H9 (cell line): ENCODE measurements at regions not wholly inside any gene's neighbourhood (a gene's known extent, or its start where the extent isn't known, plus 50 kb on each side); places are given as distances from the start of the nearest gene placed in this dataset.

ENCODE experiments used
- DNase-seq: peaks from one replicate; pipeline ENCODE4 v3.0.0-alpha.2; 2017
- H2AFZ ChIP-seq: one replicate; pipeline ENCODE4 v1.6.1; 2013; ENCODE audit warnings: mild to moderate bottlenecking, low read length, control low read depth, moderate library complexity
- H2AK5ac ChIP-seq: 2 replicates; pipeline ENCODE4 v1.6.1; 2013; ENCODE audit warnings: low read length, control low read depth, mixed read lengths; ENCODE audit not compliant: insufficient read length
- H2BK120ac ChIP-seq: one replicate; pipeline ENCODE4 v1.6.1; 2013; ENCODE audit warnings: low read depth, mild to moderate bottlenecking, low read length, control low read depth, inconsistent platforms; ENCODE audit not compliant: poor library complexity, severe bottlenecking
- H2BK12ac ChIP-seq: 2 replicates; pipeline ENCODE4 v1.6.1; 2013; ENCODE audit warnings: low read length, control low read depth, mixed read lengths, low read depth; ENCODE audit not compliant: insufficient read length
- H2BK15ac ChIP-seq: 2 replicates; pipeline ENCODE4 v1.6.1; 2013; ENCODE audit warnings: low read depth, low read length, control low read depth
- H2BK20ac ChIP-seq: one replicate; pipeline ENCODE4 v1.6.1; 2013; ENCODE audit warnings: low read depth, mild to moderate bottlenecking, low read length, control low read depth, inconsistent platforms; ENCODE audit not compliant: poor library complexity, severe bottlenecking
- H2BK5ac ChIP-seq: 2 replicates; pipeline ENCODE4 v1.6.1; 2013; ENCODE audit warnings: low read length, control low read depth, mixed read lengths; ENCODE audit not compliant: insufficient read length
- H3K14ac ChIP-seq: 2 replicates; pipeline ENCODE4 v1.6.1; 2013; ENCODE audit warnings: low read length, control low read depth; ENCODE audit not compliant: insufficient read depth
- H3K18ac ChIP-seq: 2 replicates; pipeline ENCODE4 v1.6.1; 2013; ENCODE audit warnings: low read depth, mild to moderate bottlenecking, mixed read lengths, low read length, control low read depth; ENCODE audit not compliant: insufficient read length
- H3K23ac ChIP-seq: 2 replicates; pipeline ENCODE4 v1.6.1; 2013; ENCODE audit warnings: low read length, control low read depth, mixed read lengths, low read depth; ENCODE audit not compliant: insufficient read length
- H3K23me2 ChIP-seq: 2 replicates; pipeline ENCODE4 v1.6.1; 2013; ENCODE audit warnings: low read depth, mild to moderate bottlenecking, mixed read lengths, low read length, control low read depth; ENCODE audit not compliant: insufficient read length, poor library complexity, severe bottlenecking
- H3K27ac ChIP-seq: 2 replicates; pipeline ENCODE4 v1.5.1; 2013; ENCODE audit warnings: low read length, control low read depth, mixed read lengths, low read depth; ENCODE audit not compliant: insufficient read length
- H3K27me3 ChIP-seq: 2 replicates; pipeline ENCODE4 v1.6.1; 2013; ENCODE audit warnings: low read length, control low read depth, inconsistent platforms; ENCODE audit not compliant: insufficient read depth
- H3K4ac ChIP-seq: 2 replicates; pipeline ENCODE4 v1.6.1; 2013; ENCODE audit warnings: low read depth, mild to moderate bottlenecking, control low read depth, inconsistent platforms, low read length, moderate library complexity
- H3K4me1 ChIP-seq: 2 replicates; pipeline ENCODE4 v1.6.1; 2013; ENCODE audit warnings: low read length, control low read depth, inconsistent platforms; ENCODE audit not compliant: insufficient read depth
- H3K4me2 ChIP-seq: 2 replicates; pipeline ENCODE4 v1.6.1; 2013; ENCODE audit warnings: low read length, control low read depth, mixed read lengths; ENCODE audit not compliant: insufficient read length, insufficient read depth
- H3K56ac ChIP-seq: 2 replicates; pipeline ENCODE4 v1.6.1; 2013; ENCODE audit warnings: low read depth, mild to moderate bottlenecking, mixed read lengths, low read length, control low read depth; ENCODE audit not compliant: insufficient read length
- H3K79me1 ChIP-seq: 2 replicates; pipeline ENCODE4 v1.6.1; 2013; ENCODE audit warnings: low read depth, mild to moderate bottlenecking, moderate library complexity, low read length, control low read depth, inconsistent platforms; ENCODE audit not compliant: insufficient read depth, poor library complexity, severe bottlenecking
- H3K79me2 ChIP-seq: 2 replicates; pipeline ENCODE4 v1.6.1; 2013; ENCODE audit warnings: low read length, control low read depth, inconsistent platforms; ENCODE audit not compliant: insufficient read depth
- H3K9ac ChIP-seq: 2 replicates; pipeline ENCODE4 v1.6.1; 2013; ENCODE audit warnings: low read length, control low read depth, mixed read lengths; ENCODE audit not compliant: insufficient read length; ENCODE audit errors: extremely low read depth
- H3K9me3 ChIP-seq: one replicate; pipeline ENCODE4 v1.6.1; 2013; ENCODE audit warnings: low read depth, low read length, inconsistent platforms; ENCODE audit not compliant: control insufficient read depth
- H3T11ph ChIP-seq: one replicate; pipeline ENCODE4 v1.6.1; 2013; ENCODE audit warnings: mild to moderate bottlenecking, low read length, control low read depth, inconsistent platforms
- H4K20me1 ChIP-seq: one replicate; pipeline ENCODE4 v1.6.1; 2013; ENCODE audit not compliant: control insufficient read depth, insufficient read length, insufficient read depth
- H4K5ac ChIP-seq: 2 replicates; pipeline ENCODE4 v1.6.1; 2013; ENCODE audit warnings: low read depth, mild to moderate bottlenecking, mixed read lengths, low read length, control low read depth; ENCODE audit not compliant: insufficient read length
- H4K8ac ChIP-seq: replicated peaks from 2 replicates; pipeline ENCODE4 v1.6.1; 2013; ENCODE audit warnings: low read length, control low read depth, mixed read lengths, low read depth; ENCODE audit not compliant: insufficient read length
- H4K91ac ChIP-seq: 2 replicates; pipeline ENCODE4 v1.6.1; 2013; ENCODE audit warnings: low read depth, mild to moderate bottlenecking, moderate library complexity, mixed read lengths, low read length, control low read depth; ENCODE audit not compliant: insufficient read length
- H3K27ac Mint-ChIP-seq, 3 experiments: 2 replicates in 2 of 3; 3 replicates in 1 of 3; pipeline ENCODE4 v1.8.0; 2020 to 2021; ENCODE audit warnings: mixed read lengths in 3 of 3, mild to moderate bottlenecking in 1 of 3, moderate library complexity in 1 of 3
- H3K27me3 Mint-ChIP-seq: 2 replicates; pipeline ENCODE4 v1.8.0; 2021; ENCODE audit warnings: low read depth, mild to moderate bottlenecking, moderate library complexity, mixed read lengths
- H3K36me3 Mint-ChIP-seq, 3 experiments: 2 replicates in 2 of 3; 3 replicates in 1 of 3; pipeline ENCODE4 v1.8.0; 2020 to 2021; ENCODE audit warnings: low read depth in 3 of 3, mixed read lengths in 3 of 3; ENCODE audit not compliant: insufficient read depth in 1 of 3
- H3K4me1 Mint-ChIP-seq, 2 experiments: 2 replicates each; pipeline ENCODE4 v1.8.0; 2020; ENCODE audit warnings: mixed read lengths in 2 of 2
- H3K4me3 Mint-ChIP-seq, 2 experiments: 2 replicates in 1 of 2; 3 replicates in 1 of 2; pipeline ENCODE4 v1.8.0; 2020 to 2021; ENCODE audit warnings: mild to moderate bottlenecking in 2 of 2, mixed read lengths in 2 of 2, moderate library complexity in 1 of 2
- H3K9me3 Mint-ChIP-seq, 2 experiments: 2 replicates in 1 of 2; 3 replicates in 1 of 2; pipeline ENCODE4 v1.8.0; 2020; ENCODE audit warnings: mild to moderate bottlenecking in 2 of 2, mixed read lengths in 2 of 2, moderate library complexity in 1 of 2
- WGBS: extraction: QIAGEN DNeasy Blood & Tissue Kit; methylation state at CpG from one replicate; pipeline ENCODE4 v1.1.7; 2013; ENCODE audit warnings: missing lambda C conversion rate, low lambda C conversion rate, mixed read lengths; ENCODE audit not compliant: insufficient read length; ENCODE audit errors: extremely low coverage; 5-methylcytosine and 5-hydroxymethylcytosine counted together
- TF ChIP-seq, protein P1 (sequence below): fragments of 200-600 bp; sonication (generic); conservative IDR thresholded peaks from 3 replicates; pipeline ENCODE4 v1.8.0; 2021; ENCODE audit warnings: antibody characterized with exemption, mild to moderate bottlenecking

GRCh38 chr5:8720506-8720905 is 825.4 kb downstream of the SEMA5A start:
- H3K4ac ChIP-seq: no peak overlapping the region
- Mint-ChIP-seq H3K9me3 (no peaks in the 10 kb centered on the region), H3K4me1 (no peaks in the 10 kb centered on the region), H3K4me3 (no peak overlapping the region), H3K27ac (no peak overlapping the region), H3K36me3 (no peaks in the 10 kb centered on the region), H3K27me3 (no peaks in the 10 kb centered on the region)
- no peak overlapping the region for H2BK20ac ChIP-seq
- H3K4me2 ChIP-seq: no peak overlapping the region
- no peak overlapping the region for H3T11ph ChIP-seq
- no peaks in the 10 kb centered on the region for H3K23me2 ChIP-seq
- H3K27ac ChIP-seq: no peak overlapping the region
- H2AFZ ChIP-seq: no peak overlapping the region
- no peaks in the 10 kb centered on the region for H3K79me1 ChIP-seq
- TF ChIP-seq, protein P1, sequence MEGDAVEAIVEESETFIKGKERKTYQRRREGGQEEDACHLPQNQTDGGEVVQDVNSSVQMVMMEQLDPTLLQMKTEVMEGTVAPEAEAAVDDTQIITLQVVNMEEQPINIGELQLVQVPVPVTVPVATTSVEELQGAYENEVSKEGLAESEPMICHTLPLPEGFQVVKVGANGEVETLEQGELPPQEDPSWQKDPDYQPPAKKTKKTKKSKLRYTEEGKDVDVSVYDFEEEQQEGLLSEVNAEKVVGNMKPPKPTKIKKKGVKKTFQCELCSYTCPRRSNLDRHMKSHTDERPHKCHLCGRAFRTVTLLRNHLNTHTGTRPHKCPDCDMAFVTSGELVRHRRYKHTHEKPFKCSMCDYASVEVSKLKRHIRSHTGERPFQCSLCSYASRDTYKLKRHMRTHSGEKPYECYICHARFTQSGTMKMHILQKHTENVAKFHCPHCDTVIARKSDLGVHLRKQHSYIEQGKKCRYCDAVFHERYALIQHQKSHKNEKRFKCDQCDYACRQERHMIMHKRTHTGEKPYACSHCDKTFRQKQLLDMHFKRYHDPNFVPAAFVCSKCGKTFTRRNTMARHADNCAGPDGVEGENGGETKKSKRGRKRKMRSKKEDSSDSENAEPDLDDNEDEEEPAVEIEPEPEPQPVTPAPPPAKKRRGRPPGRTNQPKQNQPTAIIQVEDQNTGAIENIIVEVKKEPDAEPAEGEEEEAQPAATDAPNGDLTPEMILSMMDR: no peak
- H3K9me3 ChIP-seq: no peaks in the 10 kb centered on the region
- DNase-seq: no peak
- no peak overlapping the region for H3K18ac ChIP-seq
- no peak overlapping the region for H3K56ac ChIP-seq
- H4K20me1 ChIP-seq: no peaks in the 10 kb centered on the region
- no peaks in the 10 kb centered on the region for H3K27me3 ChIP-seq
- H2AK5ac ChIP-seq: no peak overlapping the region
- H3K23ac ChIP-seq: no peak overlapping the region
- H4K5ac ChIP-seq: no peak overlapping the region
- no peak overlapping the region for H3K9ac ChIP-seq
- H3K4me1 ChIP-seq: no peaks in the 10 kb centered on the region
- H2BK5ac ChIP-seq: no peak overlapping the region
- no peak overlapping the region for H2BK120ac ChIP-seq
- H3K14ac ChIP-seq: no peak overlapping the region
- H4K91ac ChIP-seq: no peak overlapping the region
- H3K79me2 ChIP-seq: no peaks in the 10 kb centered on the region
- WGBS: no CpG with 5 or more reads among the region's 5 CpGs
- no peak overlapping the region for H2BK12ac ChIP-seq
- no peak overlapping the region for H4K8ac ChIP-seq
- H2BK15ac ChIP-seq: no peak overlapping the region
